ENCODE measurements at regions not wholly inside any gene's neighbourhood (a gene's known extent, or its start where the extent isn't known, plus 50 kb on each side); places are given as distances from the start of the nearest gene placed in this dataset.

GRCh38 chr10:4262870-4263600 lies 478.0 kb upstream of the KLF6 start:
- Mint-ChIP-seq H3K4me3 (no peak overlapping the region), H3K36me3 (ENCODE audit: insufficient read depth in 1 of 3, low read depth in 3 of 3) (peaks cover 0 to 3% (median 0%) of the 10 kb centered on the region in 3 experiments; a peak in 2 of 7 replicates), H3K27me3 (ENCODE audit: low read depth) (no peaks in the 10 kb centered on the region), H3K9me3 (no peaks in the 10 kb centered on the region), H3K27ac (peak overlapping the region in 1 of 3 experiments; percentile 31; a peak in 1 of 7 replicates), H3K4me1 (no peaks in the 10 kb centered on the region)
- no peaks in the 10 kb centered on the region for H3K4me1 ChIP-seq (ENCODE audit: insufficient read depth, low read length)
- H3K4me2 ChIP-seq (ENCODE audit: insufficient read depth, insufficient read length, low read length): no peak overlapping the region
- H3K9ac ChIP-seq (ENCODE audit: extremely low read depth, insufficient read length, low read length): no peak overlapping the region
- H3T11ph ChIP-seq (ENCODE audit: low read length): no peak overlapping the region
- no peak overlapping the region for H2BK12ac ChIP-seq (ENCODE audit: insufficient read length, low read depth, low read length)
- H2AK5ac ChIP-seq (ENCODE audit: insufficient read length, low read length): no peak overlapping the region
- H3K23ac ChIP-seq (ENCODE audit: insufficient read length, low read depth, low read length): no peak overlapping the region
- H3K9me3 ChIP-seq (ENCODE audit: control insufficient read depth, low read depth, low read length): no peaks in the 10 kb centered on the region
- H2AFZ ChIP-seq (ENCODE audit: low read length): no peak overlapping the region
- H3K79me1 ChIP-seq (ENCODE audit: insufficient read depth, low read depth, low read length, poor library complexity, severe bottlenecking): no peaks in the 10 kb centered on the region
- H2BK5ac ChIP-seq (ENCODE audit: insufficient read length, low read length): no peak overlapping the region
- H3K79me2 ChIP-seq (ENCODE audit: insufficient read depth, low read length): no peaks in the 10 kb centered on the region
- H3K18ac ChIP-seq (ENCODE audit: insufficient read length, low read depth, low read length): no peak overlapping the region
- no peak overlapping the region for H4K91ac ChIP-seq (ENCODE audit: insufficient read length, low read depth, low read length)
- H4K8ac ChIP-seq (replicated peaks; ENCODE audit: insufficient read length, low read depth, low read length): no peak overlapping the region
- no peak for DNase-seq
- no peak for TF ChIP-seq CTCF (conservative IDR thresholded peaks at IDR 0.05)
- no peaks in the 10 kb centered on the region for H4K20me1 ChIP-seq (ENCODE audit: control insufficient read depth, insufficient read depth, insufficient read length)
- WGBS (ENCODE audit: extremely low coverage, insufficient read length, low lambda C conversion rate): 100% methylated on average over 1 of the region's 4 CpGs
- no peak overlapping the region for H2BK15ac ChIP-seq (ENCODE audit: low read depth, low read length)
- H3K14ac ChIP-seq (ENCODE audit: insufficient read depth, low read length): no peak overlapping the region
- H4K5ac ChIP-seq (ENCODE audit: insufficient read length, low read depth, low read length): no peak overlapping the region
- no peak overlapping the region for H2BK20ac ChIP-seq (ENCODE audit: low read depth, low read length, poor library complexity, severe bottlenecking)
- no peak overlapping the region for H3K4ac ChIP-seq (ENCODE audit: low read depth, low read length)
- H3K23me2 ChIP-seq (ENCODE audit: insufficient read length, low read depth, low read length, poor library complexity, severe bottlenecking): no peaks in the 10 kb centered on the region
- no peak overlapping the region for H3K56ac ChIP-seq (ENCODE audit: insufficient read length, low read depth, low read length)
- no peak overlapping the region for H2BK120ac ChIP-seq (ENCODE audit: low read depth, low read length, poor library complexity, severe bottlenecking)
- H3K27ac ChIP-seq (ENCODE audit: insufficient read length, low read depth, low read length): no peak overlapping the region
- no peaks in the 10 kb centered on the region for H3K27me3 ChIP-seq (ENCODE audit: insufficient read depth, low read length)
